ENCODE measurements at regions not wholly inside any gene's neighbourhood (a gene's known extent, or its start where the extent isn't known, plus 50 kb on each side); places are given as distances from the start of the nearest gene placed in this dataset.

DNA sequence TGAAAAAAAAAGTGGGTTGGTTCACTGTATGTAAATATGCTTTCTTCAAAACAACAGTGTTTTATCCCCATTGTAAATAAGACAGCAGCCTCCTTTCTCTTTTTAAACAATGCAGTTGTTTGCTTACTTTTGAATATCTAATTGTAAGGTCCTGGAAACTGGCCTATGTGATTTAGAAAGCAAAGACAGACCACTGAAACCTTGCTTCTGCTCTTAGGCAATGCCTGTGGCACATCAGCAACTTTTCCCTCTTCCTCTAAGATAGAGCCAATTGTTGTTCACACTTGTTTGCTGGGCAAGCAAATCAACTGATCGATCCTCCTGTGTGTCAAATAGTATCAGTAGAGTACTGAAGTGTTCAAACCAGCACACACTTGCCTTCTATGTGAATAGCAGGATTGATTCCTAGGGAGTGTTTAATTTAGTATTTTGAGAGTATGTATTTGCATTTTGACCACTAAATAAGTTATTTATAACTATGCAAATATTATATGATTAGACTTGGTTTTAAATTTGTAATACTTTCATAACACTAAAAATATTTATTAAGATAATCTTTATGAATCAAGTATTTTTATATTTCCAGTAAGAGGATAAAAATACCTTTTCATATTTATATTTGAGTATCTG is 55.4 kb upstream of the GRPR start:
- no peaks in the 10 kb centered on the region for H3K36me3 Mint-ChIP-seq (ENCODE audit: low read depth, unreplicated experiment)
- FAIRE-seq: no peak
- H3K4me1 Mint-ChIP-seq (ENCODE audit: low read depth, unreplicated experiment): no peaks in the 10 kb centered on the region
- H3K27me3 Mint-ChIP-seq (ENCODE audit: low read depth, unreplicated experiment): no peaks in the 10 kb centered on the region
- no peak for DNase-seq (ENCODE audit: low read depth)
- no peak overlapping the region for H3K9ac ChIP-seq (ENCODE audit: low read length)
- no peaks in the 10 kb centered on the region for H4K20me1 ChIP-seq (ENCODE audit: insufficient read depth, low read length)
- TF ChIP-seq EZH2 (IDR thresholded peaks at IDR 0.05; ENCODE audit: insufficient read depth, low read length): no peak
- no peak for TF ChIP-seq CTCF (IDR thresholded peaks at IDR 0.05; ENCODE audit: insufficient read depth, low read depth, low read length)
- H3K27ac Mint-ChIP-seq (ENCODE audit: unreplicated experiment): no peak overlapping the region
- H3K27me3 ChIP-seq (ENCODE audit: insufficient read depth, low read length): no peaks in the 10 kb centered on the region
- no peak overlapping the region for H3K27ac ChIP-seq (ENCODE audit: low read depth, low read length)
- H3K4me2 ChIP-seq (ENCODE audit: low read length): no peak overlapping the region
- H3K79me2 ChIP-seq (ENCODE audit: insufficient read depth, low read length): no peaks in the 10 kb centered on the region
- H3K4me3 Mint-ChIP-seq (ENCODE audit: unreplicated experiment): no peak overlapping the region
- H3K36me3 ChIP-seq (ENCODE audit: insufficient read depth, low read length): no peaks in the 10 kb centered on the region
- no peak overlapping the region for H3K4me3 ChIP-seq (ENCODE audit: insufficient read depth, low read depth, low read length)
- H3K9me3 Mint-ChIP-seq (ENCODE audit: unreplicated experiment): no peaks in the 10 kb centered on the region
- no peaks in the 10 kb centered on the region for H3K9me3 ChIP-seq (ENCODE audit: insufficient read depth, low read depth, low read length)
- H2AFZ ChIP-seq (ENCODE audit: low read depth, low read length): no peak overlapping the region
- H3K4me1 ChIP-seq (ENCODE audit: insufficient read depth, low read length): no peaks in the 10 kb centered on the region

GRCh38 chrX:16063921-16064320 is 59.4 kb upstream of the GRPR start:
- no peaks in the 10 kb centered on the region for H3K27me3 ChIP-seq (ENCODE audit: insufficient read depth, low read length)
- no peaks in the 10 kb centered on the region for H3K4me1 ChIP-seq (ENCODE audit: insufficient read depth, low read length)
- no peak overlapping the region for H3K4me3 ChIP-seq (ENCODE audit: insufficient read depth, low read depth, low read length)
- FAIRE-seq: no peak
- no peaks in the 10 kb centered on the region for H3K79me2 ChIP-seq (ENCODE audit: insufficient read depth, low read length)
- Mint-ChIP-seq H3K36me3 (ENCODE audit: low read depth, unreplicated experiment) (no peaks in the 10 kb centered on the region), H3K27ac (ENCODE audit: unreplicated experiment) (no peak overlapping the region), H3K27me3 (ENCODE audit: low read depth, unreplicated experiment) (no peaks in the 10 kb centered on the region), H3K4me3 (ENCODE audit: unreplicated experiment) (no peak overlapping the region), H3K4me1 (ENCODE audit: low read depth, unreplicated experiment) (no peaks in the 10 kb centered on the region), H3K9me3 (ENCODE audit: unreplicated experiment) (peaks cover 2% of the 10 kb centered on the region)
- no peaks in the 10 kb centered on the region for H3K9me3 ChIP-seq (ENCODE audit: insufficient read depth, low read depth, low read length)
- H4K20me1 ChIP-seq (ENCODE audit: insufficient read depth, low read length): no peaks in the 10 kb centered on the region
- TF ChIP-seq EZH2 (IDR thresholded peaks at IDR 0.05; ENCODE audit: insufficient read depth, low read length) (no peak), CTCF (IDR thresholded peaks at IDR 0.05; ENCODE audit: insufficient read depth, low read depth, low read length) (no peak)
- H3K9ac ChIP-seq (ENCODE audit: low read length): no peak overlapping the region
- no peak overlapping the region for H2AFZ ChIP-seq (ENCODE audit: low read depth, low read length)
- H3K27ac ChIP-seq (ENCODE audit: low read depth, low read length): no peak overlapping the region
- no peak for DNase-seq (ENCODE audit: low read depth)
- no peak overlapping the region for H3K4me2 ChIP-seq (ENCODE audit: low read length)
- H3K36me3 ChIP-seq (ENCODE audit: insufficient read depth, low read length): no peaks in the 10 kb centered on the region

DNA sequence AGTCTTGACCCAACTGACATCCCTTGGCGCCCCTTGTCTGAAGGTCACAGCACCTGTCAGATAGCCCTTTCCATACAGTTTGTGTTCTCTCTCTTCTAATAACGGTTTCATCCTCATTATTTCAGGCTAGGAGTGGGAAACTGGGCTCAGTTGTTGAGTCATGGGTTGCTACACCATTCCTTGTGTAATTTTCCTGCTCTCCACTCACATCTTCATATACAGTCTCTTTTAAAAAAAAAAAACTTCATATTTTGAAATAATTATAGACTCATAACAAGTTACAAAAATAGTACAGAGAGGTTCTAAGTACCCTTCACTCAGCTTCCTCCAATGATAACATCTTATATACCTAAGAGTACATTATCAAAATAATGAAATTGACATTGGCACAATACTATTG is 60.2 kb upstream of the GRPR start:
- H3K27ac ChIP-seq (ENCODE audit: low read depth, low read length): no peak overlapping the region
- Mint-ChIP-seq H3K4me3 (ENCODE audit: unreplicated experiment) (no peak overlapping the region), H3K36me3 (ENCODE audit: low read depth, unreplicated experiment) (no peaks in the 10 kb centered on the region), H3K27ac (ENCODE audit: unreplicated experiment) (no peak overlapping the region), H3K4me1 (ENCODE audit: low read depth, unreplicated experiment) (no peaks in the 10 kb centered on the region), H3K27me3 (ENCODE audit: low read depth, unreplicated experiment) (no peaks in the 10 kb centered on the region), H3K9me3 (ENCODE audit: unreplicated experiment) (peaks cover 2% of the 10 kb centered on the region)
- no peaks in the 10 kb centered on the region for H3K79me2 ChIP-seq (ENCODE audit: insufficient read depth, low read length)
- no peaks in the 10 kb centered on the region for H3K36me3 ChIP-seq (ENCODE audit: insufficient read depth, low read length)
- H3K9ac ChIP-seq (ENCODE audit: low read length): no peak overlapping the region
- no peaks in the 10 kb centered on the region for H3K27me3 ChIP-seq (ENCODE audit: insufficient read depth, low read length)
- no peaks in the 10 kb centered on the region for H3K9me3 ChIP-seq (ENCODE audit: insufficient read depth, low read depth, low read length)
- FAIRE-seq: no peak
- H3K4me2 ChIP-seq (ENCODE audit: low read length): no peak overlapping the region
- H3K4me1 ChIP-seq (ENCODE audit: insufficient read depth, low read length): no peaks in the 10 kb centered on the region
- no peak for TF ChIP-seq CTCF (IDR thresholded peaks at IDR 0.05; ENCODE audit: insufficient read depth, low read depth, low read length)
- TF ChIP-seq EZH2 (IDR thresholded peaks at IDR 0.05; ENCODE audit: insufficient read depth, low read length): no peak
- H4K20me1 ChIP-seq (ENCODE audit: insufficient read depth, low read length): no peaks in the 10 kb centered on the region
- H2AFZ ChIP-seq (ENCODE audit: low read depth, low read length): no peak overlapping the region
- DNase-seq (ENCODE audit: low read depth): no peak
- no peak overlapping the region for H3K4me3 ChIP-seq (ENCODE audit: insufficient read depth, low read depth, low read length)

Measured in astrocyte (in vitro differentiated cells and primary cell).